Femur (tissue), 1 donor: ENCODE measurements at regions not wholly inside any gene's neighbourhood (a gene's known extent, or its start where the extent isn't known, plus 50 kb on each side); places are given as distances from the start of the nearest gene placed in this dataset.
"Not testable (repeated sequence)": the region's sequence is repeated elsewhere in the genome, so short reads cannot be mapped to it uniquely, and the experiment has no call there.

Source experiments
- DNase-seq: peaks from one replicate; pipeline ENCODE4 v3.0.0-alpha.2; 2017

GRCh38 chr3:185995352-185995751, 57.5 kb upstream of the TRA2B start:
- no peak for DNase-seq

GRCh38 chr3:185992831-185993374, 55.1 kb upstream of the TRA2B start:
- DNase-seq, result peak; percentile 33

- not testable (repeated sequence) for DNase-seq
Measured at GRCh38 chr3:185990995-185991394, 53.2 kb upstream of the TRA2B start.

DNA sequence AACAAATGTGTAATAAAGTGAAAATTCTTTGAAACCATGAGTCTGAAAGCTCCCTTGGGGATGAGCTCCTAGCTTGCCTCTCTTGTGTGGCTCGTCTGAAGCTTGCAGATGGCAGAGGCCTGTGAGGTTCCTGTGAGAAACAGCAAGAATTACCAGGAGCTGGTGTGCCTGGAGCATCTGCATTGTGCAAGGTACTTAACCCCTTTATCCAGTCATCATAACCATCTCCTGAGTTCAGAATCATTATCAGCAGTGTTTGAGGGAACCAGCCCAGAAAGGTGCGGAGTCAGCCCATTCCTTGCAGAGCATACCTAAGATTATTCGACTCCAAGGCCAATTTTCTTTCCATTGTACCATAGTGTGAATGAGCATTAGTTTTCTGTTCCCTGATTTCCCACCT, 51.7 kb upstream of the TRA2B start:
- no peak for DNase-seq

DNA sequence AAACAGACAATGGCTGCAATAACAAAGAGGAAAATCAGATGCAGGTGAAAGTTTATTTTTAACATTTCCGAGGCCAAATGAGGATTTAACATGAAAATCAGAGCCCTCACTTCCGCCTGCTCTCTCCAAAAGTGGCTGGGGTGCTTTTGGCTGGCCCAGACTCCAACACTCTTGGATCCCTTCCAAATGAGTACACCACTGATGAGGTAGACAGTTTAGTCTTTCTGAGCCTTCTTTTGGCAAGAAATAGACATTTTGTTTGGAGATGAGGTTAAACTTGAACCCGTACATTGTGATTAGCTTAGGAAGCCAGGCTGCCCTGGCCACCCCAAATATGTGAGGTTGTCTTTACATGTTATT, 51.0 kb upstream of the TRA2B start:
- DNase-seq, result no peak

DNA sequence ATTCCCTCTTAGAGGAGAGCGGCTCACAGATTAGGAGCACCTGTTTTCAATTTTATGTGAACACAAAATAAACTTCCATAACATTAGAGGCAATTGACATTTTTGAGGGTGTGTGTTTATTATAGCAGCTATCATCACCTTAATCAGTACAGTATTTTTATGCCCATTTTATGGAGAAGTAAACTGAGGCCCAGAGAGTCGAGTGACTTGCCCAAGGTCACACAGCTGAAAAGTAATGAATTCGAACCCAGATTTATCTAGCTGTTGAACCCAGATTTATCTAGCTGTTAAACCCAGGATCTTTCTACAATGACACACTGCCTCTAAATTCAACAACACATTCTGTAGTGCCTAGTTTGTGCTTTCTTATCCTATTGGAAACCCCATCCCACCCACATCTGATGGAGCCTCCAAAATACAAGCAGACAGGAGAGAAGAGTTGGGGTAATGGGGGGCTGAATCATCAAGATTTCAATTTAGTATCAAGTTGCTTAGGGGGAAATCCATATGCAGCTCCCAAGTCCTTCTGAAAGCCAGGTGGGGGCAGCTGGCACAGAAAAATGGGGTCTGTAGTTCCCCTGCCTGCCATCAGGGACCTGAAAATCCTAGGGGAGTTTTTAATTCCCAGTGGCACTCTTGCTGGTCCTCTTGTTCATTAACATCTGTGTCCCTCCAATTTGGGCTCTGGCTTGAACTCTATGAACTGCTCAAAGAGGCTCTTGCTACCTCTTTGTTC, 50.4 kb upstream of the TRA2B start:
- DNase-seq, result no peak
